H9 (cell line): ENCODE measurements at regions not wholly inside any gene's neighbourhood (a gene's known extent, or its start where the extent isn't known, plus 50 kb on each side); places are given as distances from the start of the nearest gene placed in this dataset.

ENCODE experiments used
- DNase-seq: peaks from one replicate; pipeline ENCODE4 v3.0.0-alpha.2; 2017
- H2AFZ ChIP-seq: one replicate; pipeline ENCODE4 v1.6.1; 2013; ENCODE audit warnings: mild to moderate bottlenecking, low read length, control low read depth, moderate library complexity
- H2AK5ac ChIP-seq: 2 replicates; pipeline ENCODE4 v1.6.1; 2013; ENCODE audit warnings: low read length, control low read depth, mixed read lengths; ENCODE audit not compliant: insufficient read length
- H2BK120ac ChIP-seq: one replicate; pipeline ENCODE4 v1.6.1; 2013; ENCODE audit warnings: low read depth, mild to moderate bottlenecking, low read length, control low read depth, inconsistent platforms; ENCODE audit not compliant: poor library complexity, severe bottlenecking
- H2BK12ac ChIP-seq: 2 replicates; pipeline ENCODE4 v1.6.1; 2013; ENCODE audit warnings: low read length, control low read depth, mixed read lengths, low read depth; ENCODE audit not compliant: insufficient read length
- H2BK15ac ChIP-seq: 2 replicates; pipeline ENCODE4 v1.6.1; 2013; ENCODE audit warnings: low read depth, low read length, control low read depth
- H2BK20ac ChIP-seq: one replicate; pipeline ENCODE4 v1.6.1; 2013; ENCODE audit warnings: low read depth, mild to moderate bottlenecking, low read length, control low read depth, inconsistent platforms; ENCODE audit not compliant: poor library complexity, severe bottlenecking
- H2BK5ac ChIP-seq: 2 replicates; pipeline ENCODE4 v1.6.1; 2013; ENCODE audit warnings: low read length, control low read depth, mixed read lengths; ENCODE audit not compliant: insufficient read length
- H3K14ac ChIP-seq: 2 replicates; pipeline ENCODE4 v1.6.1; 2013; ENCODE audit warnings: low read length, control low read depth; ENCODE audit not compliant: insufficient read depth
- H3K18ac ChIP-seq: 2 replicates; pipeline ENCODE4 v1.6.1; 2013; ENCODE audit warnings: low read depth, mild to moderate bottlenecking, mixed read lengths, low read length, control low read depth; ENCODE audit not compliant: insufficient read length
- H3K23ac ChIP-seq: 2 replicates; pipeline ENCODE4 v1.6.1; 2013; ENCODE audit warnings: low read length, control low read depth, mixed read lengths, low read depth; ENCODE audit not compliant: insufficient read length
- H3K23me2 ChIP-seq: 2 replicates; pipeline ENCODE4 v1.6.1; 2013; ENCODE audit warnings: low read depth, mild to moderate bottlenecking, mixed read lengths, low read length, control low read depth; ENCODE audit not compliant: insufficient read length, poor library complexity, severe bottlenecking
- H3K27ac ChIP-seq: 2 replicates; pipeline ENCODE4 v1.5.1; 2013; ENCODE audit warnings: low read length, control low read depth, mixed read lengths, low read depth; ENCODE audit not compliant: insufficient read length
- H3K27me3 ChIP-seq: 2 replicates; pipeline ENCODE4 v1.6.1; 2013; ENCODE audit warnings: low read length, control low read depth, inconsistent platforms; ENCODE audit not compliant: insufficient read depth
- H3K4ac ChIP-seq: 2 replicates; pipeline ENCODE4 v1.6.1; 2013; ENCODE audit warnings: low read depth, mild to moderate bottlenecking, control low read depth, inconsistent platforms, low read length, moderate library complexity
- H3K4me1 ChIP-seq: 2 replicates; pipeline ENCODE4 v1.6.1; 2013; ENCODE audit warnings: low read length, control low read depth, inconsistent platforms; ENCODE audit not compliant: insufficient read depth
- H3K4me2 ChIP-seq: 2 replicates; pipeline ENCODE4 v1.6.1; 2013; ENCODE audit warnings: low read length, control low read depth, mixed read lengths; ENCODE audit not compliant: insufficient read length, insufficient read depth
- H3K56ac ChIP-seq: 2 replicates; pipeline ENCODE4 v1.6.1; 2013; ENCODE audit warnings: low read depth, mild to moderate bottlenecking, mixed read lengths, low read length, control low read depth; ENCODE audit not compliant: insufficient read length
- H3K79me1 ChIP-seq: 2 replicates; pipeline ENCODE4 v1.6.1; 2013; ENCODE audit warnings: low read depth, mild to moderate bottlenecking, moderate library complexity, low read length, control low read depth, inconsistent platforms; ENCODE audit not compliant: insufficient read depth, poor library complexity, severe bottlenecking
- H3K79me2 ChIP-seq: 2 replicates; pipeline ENCODE4 v1.6.1; 2013; ENCODE audit warnings: low read length, control low read depth, inconsistent platforms; ENCODE audit not compliant: insufficient read depth
- H3K9ac ChIP-seq: 2 replicates; pipeline ENCODE4 v1.6.1; 2013; ENCODE audit warnings: low read length, control low read depth, mixed read lengths; ENCODE audit not compliant: insufficient read length; ENCODE audit errors: extremely low read depth
- H3K9me3 ChIP-seq: one replicate; pipeline ENCODE4 v1.6.1; 2013; ENCODE audit warnings: low read depth, low read length, inconsistent platforms; ENCODE audit not compliant: control insufficient read depth
- H3T11ph ChIP-seq: one replicate; pipeline ENCODE4 v1.6.1; 2013; ENCODE audit warnings: mild to moderate bottlenecking, low read length, control low read depth, inconsistent platforms
- H4K20me1 ChIP-seq: one replicate; pipeline ENCODE4 v1.6.1; 2013; ENCODE audit not compliant: control insufficient read depth, insufficient read length, insufficient read depth
- H4K5ac ChIP-seq: 2 replicates; pipeline ENCODE4 v1.6.1; 2013; ENCODE audit warnings: low read depth, mild to moderate bottlenecking, mixed read lengths, low read length, control low read depth; ENCODE audit not compliant: insufficient read length
- H4K8ac ChIP-seq: replicated peaks from 2 replicates; pipeline ENCODE4 v1.6.1; 2013; ENCODE audit warnings: low read length, control low read depth, mixed read lengths, low read depth; ENCODE audit not compliant: insufficient read length
- H4K91ac ChIP-seq: 2 replicates; pipeline ENCODE4 v1.6.1; 2013; ENCODE audit warnings: low read depth, mild to moderate bottlenecking, moderate library complexity, mixed read lengths, low read length, control low read depth; ENCODE audit not compliant: insufficient read length
- H3K27ac Mint-ChIP-seq, 3 experiments: 2 replicates in 2 of 3; 3 replicates in 1 of 3; pipeline ENCODE4 v1.8.0; 2020 to 2021; ENCODE audit warnings: mixed read lengths in 3 of 3, mild to moderate bottlenecking in 1 of 3, moderate library complexity in 1 of 3
- H3K27me3 Mint-ChIP-seq: 2 replicates; pipeline ENCODE4 v1.8.0; 2021; ENCODE audit warnings: low read depth, mild to moderate bottlenecking, moderate library complexity, mixed read lengths
- H3K36me3 Mint-ChIP-seq, 3 experiments: 2 replicates in 2 of 3; 3 replicates in 1 of 3; pipeline ENCODE4 v1.8.0; 2020 to 2021; ENCODE audit warnings: low read depth in 3 of 3, mixed read lengths in 3 of 3; ENCODE audit not compliant: insufficient read depth in 1 of 3
- H3K4me1 Mint-ChIP-seq, 2 experiments: 2 replicates each; pipeline ENCODE4 v1.8.0; 2020; ENCODE audit warnings: mixed read lengths in 2 of 2
- H3K4me3 Mint-ChIP-seq, 2 experiments: 2 replicates in 1 of 2; 3 replicates in 1 of 2; pipeline ENCODE4 v1.8.0; 2020 to 2021; ENCODE audit warnings: mild to moderate bottlenecking in 2 of 2, mixed read lengths in 2 of 2, moderate library complexity in 1 of 2
- H3K9me3 Mint-ChIP-seq, 2 experiments: 2 replicates in 1 of 2; 3 replicates in 1 of 2; pipeline ENCODE4 v1.8.0; 2020; ENCODE audit warnings: mild to moderate bottlenecking in 2 of 2, mixed read lengths in 2 of 2, moderate library complexity in 1 of 2
- WGBS: extraction: QIAGEN DNeasy Blood & Tissue Kit; methylation state at CpG from one replicate; pipeline ENCODE4 v1.1.7; 2013; ENCODE audit warnings: missing lambda C conversion rate, low lambda C conversion rate, mixed read lengths; ENCODE audit not compliant: insufficient read length; ENCODE audit errors: extremely low coverage; 5-methylcytosine and 5-hydroxymethylcytosine counted together
- TF ChIP-seq, protein P1 (sequence below): fragments of 200-600 bp; sonication (generic); conservative IDR thresholded peaks from 3 replicates; pipeline ENCODE4 v1.8.0; 2021; ENCODE audit warnings: antibody characterized with exemption, mild to moderate bottlenecking

GRCh38 chr14:97382616-97383226 is 585.5 kb downstream of the VRK1 start:
- TF ChIP-seq, protein P1, sequence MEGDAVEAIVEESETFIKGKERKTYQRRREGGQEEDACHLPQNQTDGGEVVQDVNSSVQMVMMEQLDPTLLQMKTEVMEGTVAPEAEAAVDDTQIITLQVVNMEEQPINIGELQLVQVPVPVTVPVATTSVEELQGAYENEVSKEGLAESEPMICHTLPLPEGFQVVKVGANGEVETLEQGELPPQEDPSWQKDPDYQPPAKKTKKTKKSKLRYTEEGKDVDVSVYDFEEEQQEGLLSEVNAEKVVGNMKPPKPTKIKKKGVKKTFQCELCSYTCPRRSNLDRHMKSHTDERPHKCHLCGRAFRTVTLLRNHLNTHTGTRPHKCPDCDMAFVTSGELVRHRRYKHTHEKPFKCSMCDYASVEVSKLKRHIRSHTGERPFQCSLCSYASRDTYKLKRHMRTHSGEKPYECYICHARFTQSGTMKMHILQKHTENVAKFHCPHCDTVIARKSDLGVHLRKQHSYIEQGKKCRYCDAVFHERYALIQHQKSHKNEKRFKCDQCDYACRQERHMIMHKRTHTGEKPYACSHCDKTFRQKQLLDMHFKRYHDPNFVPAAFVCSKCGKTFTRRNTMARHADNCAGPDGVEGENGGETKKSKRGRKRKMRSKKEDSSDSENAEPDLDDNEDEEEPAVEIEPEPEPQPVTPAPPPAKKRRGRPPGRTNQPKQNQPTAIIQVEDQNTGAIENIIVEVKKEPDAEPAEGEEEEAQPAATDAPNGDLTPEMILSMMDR, result no peak
- Histone ChIP-seq H3K23ac (no peak overlapping the region), H3K56ac (no peak overlapping the region), H3K23me2 (no peaks in the 10 kb centered on the region), H3K14ac (no peak overlapping the region), H3K4me2 (no peak overlapping the region), H3K9ac (no peak overlapping the region), H3K27me3 (no peaks in the 10 kb centered on the region), H3K9me3 (no peaks in the 10 kb centered on the region), H3K18ac (no peak overlapping the region), H2BK15ac (no peak overlapping the region), H4K5ac (no peak overlapping the region), H4K20me1 (no peaks in the 10 kb centered on the region), H2BK5ac (no peak overlapping the region), H4K91ac (no peak overlapping the region), H3K79me2 (no peaks in the 10 kb centered on the region), H4K8ac (no peak overlapping the region), H2AFZ (no peak overlapping the region), H2BK12ac (no peak overlapping the region), H3K79me1 (no peaks in the 10 kb centered on the region), H3K27ac (no peak overlapping the region), H2BK20ac (no peak overlapping the region), H2BK120ac (no peak overlapping the region), H3K4me1 (peaks cover 10% of the 10 kb centered on the region; the same call in 1 of the 2 replicates), H2AK5ac (no peak overlapping the region), H3K4ac (no peak overlapping the region), H3T11ph (no peak overlapping the region)
- no peaks in the 10 kb centered on the region; a peak in 1 of 5 replicates for H3K9me3 Mint-ChIP-seq
- H3K27me3 Mint-ChIP-seq, result peaks cover 16% of the 10 kb centered on the region
- H3K27ac Mint-ChIP-seq, result no peak overlapping the region
- H3K36me3 Mint-ChIP-seq, result no peaks in the 10 kb centered on the region; a peak in 1 of 7 replicates
- peaks cover 70 to 73% of the 10 kb centered on the region in 2 experiments for H3K4me1 Mint-ChIP-seq
- H3K4me3 Mint-ChIP-seq, result no peak overlapping the region
- no CpG with 5 or more reads among the region's 5 CpGs for WGBS
- DNase-seq, result no peak
